GM12875 (cell line): ENCODE measurements at regions not wholly inside any gene's neighbourhood (a gene's known extent, or its start where the extent isn't known, plus 50 kb on each side); places are given as distances from the start of the nearest gene placed in this dataset.

Source experiments
- H3K4me3 ChIP-seq: one replicate; pipeline ENCODE4 v1.5.1; 2011; ENCODE audit warnings: low read depth, low read length, control low read depth
- CTCF ChIP-seq: IDR thresholded peaks from 2 replicates; pipeline ENCODE4 v1.5.1; 2011; ENCODE audit warnings: low read depth, mild to moderate bottlenecking, control low read depth, inconsistent platforms, low read length, moderate library complexity, borderline replicate concordance; ENCODE audit not compliant: insufficient read depth

- no peak for TF ChIP-seq CTCF
These were observed 196.2 kb upstream of the NUDT4 start for GRCh38 chr12:93181409-93181965.

DNA sequence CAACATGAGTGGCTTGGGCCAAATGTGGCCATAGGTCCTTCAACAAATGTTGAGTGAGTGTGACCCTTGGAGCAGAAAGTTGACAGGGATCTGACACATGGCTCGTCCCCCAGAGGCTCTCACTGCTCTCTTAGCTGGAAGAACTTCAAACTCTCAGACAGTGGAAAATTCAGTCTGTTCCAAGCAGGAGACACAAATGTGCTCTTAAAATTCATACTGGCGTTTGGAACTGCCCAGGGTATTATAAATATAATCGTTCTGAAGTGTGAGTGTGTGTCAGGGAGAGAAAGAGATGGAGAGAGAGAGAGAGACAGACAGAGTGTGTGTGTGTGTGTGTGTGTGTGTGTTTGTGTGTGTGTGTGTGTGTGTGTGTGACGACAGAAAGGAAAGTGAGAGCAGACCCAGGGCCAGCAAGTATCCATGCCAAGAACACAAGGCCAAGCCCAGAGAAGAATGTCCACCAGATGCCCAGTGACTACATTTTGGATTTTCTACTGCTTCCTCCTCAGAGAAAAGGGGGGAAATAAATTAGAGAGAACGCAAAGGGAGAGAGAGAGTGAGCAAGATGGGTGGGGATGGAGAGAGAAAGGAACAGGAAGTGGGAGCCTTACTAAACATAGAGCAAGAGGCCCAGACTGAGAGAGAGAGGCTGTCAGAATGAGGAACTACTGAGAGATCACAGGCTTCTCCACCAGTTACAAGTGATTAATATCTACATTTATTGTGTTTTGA, 193.6 kb upstream of the NUDT4 start:
- no peak for TF ChIP-seq CTCF
- H3K4me3 ChIP-seq, result no peak overlapping the region

More at GRCh38 chr12:93181409-93181965, 196.2 kb upstream of the NUDT4 start:
- no peak overlapping the region for H3K4me3 ChIP-seq

DNA sequence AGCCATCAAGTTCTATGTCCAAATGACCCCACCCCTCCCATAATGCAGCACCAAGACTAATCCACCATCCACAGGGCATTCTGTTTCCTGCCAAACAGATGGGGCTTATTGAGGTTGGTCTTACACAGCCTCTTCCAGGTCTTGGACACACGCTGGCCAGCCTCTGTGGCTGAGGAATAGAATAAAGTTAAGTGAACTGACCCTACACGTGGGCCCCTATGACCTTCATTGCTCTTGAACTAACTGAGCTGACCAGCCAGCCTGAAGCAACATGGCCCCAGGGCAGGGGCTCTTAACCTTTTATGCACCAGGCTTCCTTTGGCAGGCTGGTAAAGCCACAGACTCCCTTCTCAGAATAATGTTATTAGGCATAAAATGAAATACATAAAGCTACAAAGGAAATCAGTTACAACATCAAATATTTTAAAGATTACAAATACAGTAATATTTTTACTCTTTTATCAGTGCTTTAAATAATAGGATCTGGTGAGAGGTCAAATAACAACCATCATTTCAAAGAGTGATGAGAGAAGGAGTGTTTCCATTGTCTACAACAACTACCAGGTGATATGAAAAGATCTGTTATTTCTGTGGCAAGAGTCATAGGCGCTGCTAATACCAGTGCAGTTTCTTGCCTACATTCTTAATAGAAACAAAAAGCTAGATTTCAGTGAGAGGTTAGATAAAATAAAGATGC, 192.9 kb upstream of the NUDT4 start:
- no peak overlapping the region for H3K4me3 ChIP-seq
- no peak for TF ChIP-seq CTCF

GRCh38 chr12:93185369-93185741, 192.4 kb upstream of the NUDT4 start:
- no peak overlapping the region for H3K4me3 ChIP-seq
- no peak for TF ChIP-seq CTCF

DNA sequence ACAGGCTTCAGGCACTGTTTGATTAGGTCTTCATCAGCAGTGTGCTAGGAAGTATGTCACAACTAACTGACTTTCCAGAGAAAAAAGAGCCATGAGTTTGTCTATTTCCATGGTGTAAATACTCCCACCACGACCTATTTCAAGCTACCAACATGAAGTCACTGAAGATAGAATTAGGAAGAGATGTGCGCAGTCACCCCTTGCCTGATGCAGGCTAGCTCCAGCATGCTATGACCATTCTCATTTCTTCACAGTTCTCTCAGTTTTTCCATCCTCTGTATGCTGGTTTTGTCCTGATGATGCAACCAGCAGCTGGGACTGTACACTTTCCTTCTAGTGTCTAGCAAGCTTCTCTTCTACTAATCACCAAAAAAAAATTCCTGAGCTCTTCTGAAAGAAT, 191.6 kb upstream of the NUDT4 start:
- H3K4me3 ChIP-seq, result no peak overlapping the region
- no peak for TF ChIP-seq CTCF

GRCh38 chr12:93186621-93187020, 191.1 kb upstream of the NUDT4 start:
- H3K4me3 ChIP-seq, result no peak overlapping the region
- TF ChIP-seq CTCF, result no peak
